Endothelial cell of umbilical vein (primary cell): ENCODE measurements at regions not wholly inside any gene's neighbourhood (a gene's known extent, or its start where the extent isn't known, plus 50 kb on each side); places are given as distances from the start of the nearest gene placed in this dataset.

Experiments
- EZH2 ChIP-seq: IDR thresholded peaks from 2 replicates; pipeline ENCODE4 v1.6.1; 2012; ENCODE audit warnings: borderline replicate concordance, low read depth, mild to moderate bottlenecking, moderate library complexity, low read length, inconsistent platforms; ENCODE audit not compliant: severe bottlenecking
- MAX ChIP-seq: IDR thresholded peaks from 2 replicates; pipeline ENCODE4 v1.6.1; 2011; ENCODE audit not compliant: insufficient read depth, insufficient read length
- MYC ChIP-seq: IDR thresholded peaks from one replicate; pipeline ENCODE4 v1.6.1; 2011; ENCODE audit warnings: mild to moderate bottlenecking, low read depth, low read length
- POLR2A ChIP-seq: IDR thresholded peaks from 2 replicates; pipeline ENCODE4 v1.6.1; 2012; ENCODE audit warnings: low read depth, mild to moderate bottlenecking, control low read depth, low read length
- POLR2AphosphoS5 ChIP-seq: IDR thresholded peaks from 2 replicates; pipeline ENCODE4 v1.6.1; 2012; ENCODE audit warnings: low read depth, mild to moderate bottlenecking, control low read depth, low read length, moderate library complexity; ENCODE audit not compliant: insufficient read depth
- TF ChIP-seq, protein P1 (sequence below), 2 donors: IDR thresholded peaks; 1 replicate in 1 of 2; 2 replicates in 1 of 2; pipeline ENCODE4 v1.5.1; 2011; ENCODE audit warnings: low read length in 2 of 2, mild to moderate bottlenecking in 2 of 2, moderate library complexity in 2 of 2, control low read depth in 1 of 2, inconsistent platforms in 1 of 2, low read depth in 1 of 2; ENCODE audit not compliant: insufficient read depth in 1 of 2; ENCODE audit errors: extremely low read depth in 1 of 2

GRCh38 chr2:62410926-62411456, 95.0 kb downstream of the TMEM17 start:
- TF ChIP-seq, protein P1, sequence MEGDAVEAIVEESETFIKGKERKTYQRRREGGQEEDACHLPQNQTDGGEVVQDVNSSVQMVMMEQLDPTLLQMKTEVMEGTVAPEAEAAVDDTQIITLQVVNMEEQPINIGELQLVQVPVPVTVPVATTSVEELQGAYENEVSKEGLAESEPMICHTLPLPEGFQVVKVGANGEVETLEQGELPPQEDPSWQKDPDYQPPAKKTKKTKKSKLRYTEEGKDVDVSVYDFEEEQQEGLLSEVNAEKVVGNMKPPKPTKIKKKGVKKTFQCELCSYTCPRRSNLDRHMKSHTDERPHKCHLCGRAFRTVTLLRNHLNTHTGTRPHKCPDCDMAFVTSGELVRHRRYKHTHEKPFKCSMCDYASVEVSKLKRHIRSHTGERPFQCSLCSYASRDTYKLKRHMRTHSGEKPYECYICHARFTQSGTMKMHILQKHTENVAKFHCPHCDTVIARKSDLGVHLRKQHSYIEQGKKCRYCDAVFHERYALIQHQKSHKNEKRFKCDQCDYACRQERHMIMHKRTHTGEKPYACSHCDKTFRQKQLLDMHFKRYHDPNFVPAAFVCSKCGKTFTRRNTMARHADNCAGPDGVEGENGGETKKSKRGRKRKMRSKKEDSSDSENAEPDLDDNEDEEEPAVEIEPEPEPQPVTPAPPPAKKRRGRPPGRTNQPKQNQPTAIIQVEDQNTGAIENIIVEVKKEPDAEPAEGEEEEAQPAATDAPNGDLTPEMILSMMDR (IDR thresholded peaks at IDR 0.05; ENCODE audit: extremely low read depth in 1 of 2, insufficient read depth in 1 of 2, low read depth in 1 of 2, low read length in 2 of 2): no peak
- TF ChIP-seq POLR2AphosphoS5 (no peak), EZH2 (no peak), POLR2A (no peak), MAX (no peak), MYC (no peak)
